MM.1S (cell line): ENCODE measurements at regions not wholly inside any gene's neighbourhood (a gene's known extent, or its start where the extent isn't known, plus 50 kb on each side); places are given as distances from the start of the nearest gene placed in this dataset.
A peak's percentile ranks its signal among the peaks of the same experiment; 100 is the strongest.

Source experiments
- DNase-seq: peaks from one replicate; pipeline ENCODE4 v3.0.0-alpha.2; 2015
- H2AFZ ChIP-seq: fragments of 300-600 bp; sonication (generic); 2 replicates; pipeline ENCODE4 v1.6.0; 2016; ENCODE audit warnings: antibody characterized with exemption, low read length
- H3F3A ChIP-seq: fragments of 300-600 bp; sonication (generic); 2 replicates; pipeline ENCODE4 v1.6.1; 2016; ENCODE audit warnings: mild to moderate bottlenecking, antibody characterized with exemption, low read length, moderate library complexity, mixed read lengths; ENCODE audit not compliant: insufficient read depth
- H3K27ac ChIP-seq: fragments of 300-600 bp; sonication (generic); 2 replicates; pipeline ENCODE4 v1.5.1; 2016; ENCODE audit warnings: mild to moderate bottlenecking, low read length
- H3K27me3 ChIP-seq: fragments of 300-600 bp; sonication (generic); replicated peaks from 2 replicates; pipeline ENCODE4 v1.6.0; 2016; ENCODE audit warnings: low read length; ENCODE audit not compliant: insufficient read depth
- H3K36me3 ChIP-seq: fragments of 300-600 bp; sonication (generic); replicated peaks from 2 replicates; pipeline ENCODE4 v1.6.1; 2016; ENCODE audit warnings: mild to moderate bottlenecking, low read length, mixed read lengths; ENCODE audit not compliant: insufficient read depth
- H3K4me1 ChIP-seq: fragments of 300-600 bp; sonication (generic); 2 replicates; pipeline ENCODE4 v1.6.1; 2016; ENCODE audit warnings: low read length, mixed read lengths
- H3K4me2 ChIP-seq: fragments of 300-600 bp; sonication (generic); 2 replicates; pipeline ENCODE4 v1.6.0; 2016; ENCODE audit warnings: low read depth, low read length
- H3K4me3 ChIP-seq: fragments of 300-600 bp; sonication (generic); 2 replicates; pipeline ENCODE4 v1.5.1; 2016; ENCODE audit warnings: low read length, mixed read lengths
- H3K79me2 ChIP-seq: fragments of 300-600 bp; sonication (generic); 2 replicates; pipeline ENCODE4 v1.6.1; 2016; ENCODE audit warnings: mixed run types, low read length, mixed read lengths
- H3K9ac ChIP-seq: fragments of 300-600 bp; sonication (generic); 2 replicates; pipeline ENCODE4 v1.6.1; 2016; ENCODE audit warnings: low read length, mixed read lengths
- H3K9me2 ChIP-seq: fragments of 300-600 bp; sonication (generic); replicated peaks from 2 replicates; pipeline ENCODE4 v1.6.1; 2016; ENCODE audit warnings: mild to moderate bottlenecking, low read length, mixed read lengths; ENCODE audit not compliant: insufficient read depth
- H3K9me3 ChIP-seq: fragments of 300-600 bp; sonication (generic); replicated peaks from 2 replicates; pipeline ENCODE4 v1.6.1; 2016; ENCODE audit warnings: mild to moderate bottlenecking, low read length, mixed read lengths; ENCODE audit not compliant: insufficient read depth
- H4K20me1 ChIP-seq: fragments of 300-600 bp; sonication (generic); 2 replicates; pipeline ENCODE4 v1.6.1; 2016; ENCODE audit warnings: mild to moderate bottlenecking, low read length, moderate library complexity, mixed read lengths; ENCODE audit not compliant: insufficient read depth
- CTCF ChIP-seq: fragments of 300-600 bp; sonication (generic); IDR thresholded peaks from 2 replicates; pipeline ENCODE4 v1.5.1; 2016; ENCODE audit warnings: antibody characterized with exemption, low read length, mixed read lengths
- EZH2 ChIP-seq: fragments of 300-600 bp; sonication (generic); optimal IDR thresholded peaks from 2 replicates; pipeline ENCODE3; 2017; ENCODE audit warnings: low read depth, mild to moderate bottlenecking, antibody characterized with exemption, low read length, mixed read lengths
- EZH2phosphoT487 ChIP-seq: fragments of 300-600 bp; sonication (generic); IDR thresholded peaks from 2 replicates; pipeline ENCODE4 v1.6.1; 2018; ENCODE audit warnings: antibody characterized with exemption, low read length

- Histone ChIP-seq H3K79me2 (no peaks in the 10 kb centered on the region), H3K4me2 (no peak overlapping the region), H3K9ac (no peak overlapping the region), H2AFZ (no peak overlapping the region), H3F3A (no peaks in the 10 kb centered on the region), H3K36me3 (no peaks in the 10 kb centered on the region), H3K9me3 (no peaks in the 10 kb centered on the region), H3K27me3 (no peaks in the 10 kb centered on the region), H3K27ac (no peak overlapping the region), H3K4me3 (no peak overlapping the region), H3K4me1 (no peaks in the 10 kb centered on the region), H3K9me2 (no peaks in the 10 kb centered on the region), H4K20me1 (no peaks in the 10 kb centered on the region)
- DNase-seq: no peak
- TF ChIP-seq CTCF (no peak), EZH2 (no peak), EZH2phosphoT487 (no peak)
Measured at GRCh38 chrX:64097891-64098290, 107.6 kb downstream of the AMER1 start.

GRCh38 chrX:64093761-64094160 is 111.7 kb downstream of the AMER1 start:
- no peaks in the 10 kb centered on the region for H3K9me3 ChIP-seq

More at GRCh38 chrX:64093761-64094160, 111.7 kb downstream of the AMER1 start:
- Histone ChIP-seq H3K4me2 (no peak overlapping the region), H3F3A (no peaks in the 10 kb centered on the region), H3K4me3 (no peak overlapping the region), H3K9me2 (no peaks in the 10 kb centered on the region), H3K36me3 (no peaks in the 10 kb centered on the region), H2AFZ (no peak overlapping the region), H3K27me3 (no peaks in the 10 kb centered on the region), H3K79me2 (no peaks in the 10 kb centered on the region), H3K27ac (no peak overlapping the region), H4K20me1 (no peaks in the 10 kb centered on the region), H3K4me1 (no peaks in the 10 kb centered on the region), H3K9ac (no peak overlapping the region)
- TF ChIP-seq EZH2 (no peak), CTCF (peak; percentile 38)
- no peak for DNase-seq
